ENCODE measurements at regions not wholly inside any gene's neighbourhood (a gene's known extent, or its start where the extent isn't known, plus 50 kb on each side); places are given as distances from the start of the nearest gene placed in this dataset.

- BruUV-seq (replicated peaks): no TSS peak
These were observed 750.2 kb upstream of the HS3ST1 start for GRCh38 chr4:12178614-12179610.

More at GRCh38 chr4:12178614-12179610, 750.2 kb upstream of the HS3ST1 start:
- Histone ChIP-seq H3K27me3 (ENCODE audit: insufficient read depth, low read length) (no peaks in the 10 kb centered on the region), H3K36me3 (ENCODE audit: control insufficient read depth in 1 of 2, insufficient read depth in 2 of 2, low read length in 2 of 2) (no peaks in the 10 kb centered on the region), H3K9me3 (ENCODE audit: control insufficient read depth in 1 of 2, insufficient read depth in 1 of 2, low read depth in 1 of 2, low read length in 2 of 2) (no peaks in the 10 kb centered on the region), H4K20me1 (ENCODE audit: insufficient read depth) (no peaks in the 10 kb centered on the region), H3K4me2 (ENCODE audit: low read length) (no peak overlapping the region), H3K9ac (ENCODE audit: low read length) (no peak overlapping the region), H3K4me3 (replicated peaks in 1 of 2; ENCODE audit: low read depth in 1 of 2, low read length in 2 of 2) (no peak overlapping the region), H3K9me2 (ENCODE audit: insufficient read depth) (no peaks in the 10 kb centered on the region), H2AFZ (ENCODE audit: low read depth, low read length, poor library complexity, severe bottlenecking) (no peak overlapping the region), H3K79me2 (ENCODE audit: insufficient read depth, low read length) (no peaks in the 10 kb centered on the region), H3K4me1 (ENCODE audit: control insufficient read depth in 1 of 2, insufficient read depth in 2 of 2, low read length in 2 of 2) (no peaks in the 10 kb centered on the region), H3K27ac (ENCODE audit: low read depth, low read length) (no peak overlapping the region)
- ChIA-PET RAD21 (ENCODE audit: low non-redundant PET in 1 of 2, low total read pairs in 2 of 2, uncharacterized antibody in 2 of 2, unreplicated experiment in 2 of 2) (no interaction called here), POLR2A (no interaction called here), CTCF (no interaction called here)
- TF ChIP-seq, protein P1, sequence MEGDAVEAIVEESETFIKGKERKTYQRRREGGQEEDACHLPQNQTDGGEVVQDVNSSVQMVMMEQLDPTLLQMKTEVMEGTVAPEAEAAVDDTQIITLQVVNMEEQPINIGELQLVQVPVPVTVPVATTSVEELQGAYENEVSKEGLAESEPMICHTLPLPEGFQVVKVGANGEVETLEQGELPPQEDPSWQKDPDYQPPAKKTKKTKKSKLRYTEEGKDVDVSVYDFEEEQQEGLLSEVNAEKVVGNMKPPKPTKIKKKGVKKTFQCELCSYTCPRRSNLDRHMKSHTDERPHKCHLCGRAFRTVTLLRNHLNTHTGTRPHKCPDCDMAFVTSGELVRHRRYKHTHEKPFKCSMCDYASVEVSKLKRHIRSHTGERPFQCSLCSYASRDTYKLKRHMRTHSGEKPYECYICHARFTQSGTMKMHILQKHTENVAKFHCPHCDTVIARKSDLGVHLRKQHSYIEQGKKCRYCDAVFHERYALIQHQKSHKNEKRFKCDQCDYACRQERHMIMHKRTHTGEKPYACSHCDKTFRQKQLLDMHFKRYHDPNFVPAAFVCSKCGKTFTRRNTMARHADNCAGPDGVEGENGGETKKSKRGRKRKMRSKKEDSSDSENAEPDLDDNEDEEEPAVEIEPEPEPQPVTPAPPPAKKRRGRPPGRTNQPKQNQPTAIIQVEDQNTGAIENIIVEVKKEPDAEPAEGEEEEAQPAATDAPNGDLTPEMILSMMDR (IDR thresholded peaks at IDR 0.05 in 2 of 3, conservative IDR thresholded peaks at IDR 0.05 in 1 of 3; ENCODE audit: borderline replicate concordance in 1 of 3, insufficient read depth in 1 of 3, low read depth in 2 of 3, low read length in 2 of 3): no peak
- no peak for TF ChIP-seq CBX3 (IDR thresholded peaks at IDR 0.05; ENCODE audit: low read depth)
- no peak for TF ChIP-seq CEBPB (IDR thresholded peaks at IDR 0.05; ENCODE audit: low read depth)
- no peak for TF ChIP-seq MAX (IDR thresholded peaks at IDR 0.05)
- no peak for TF ChIP-seq POLR2A (IDR thresholded peaks at IDR 0.05; ENCODE audit: borderline replicate concordance, extremely low read depth, insufficient read depth, insufficient read length)
- TF ChIP-seq, protein P2, sequence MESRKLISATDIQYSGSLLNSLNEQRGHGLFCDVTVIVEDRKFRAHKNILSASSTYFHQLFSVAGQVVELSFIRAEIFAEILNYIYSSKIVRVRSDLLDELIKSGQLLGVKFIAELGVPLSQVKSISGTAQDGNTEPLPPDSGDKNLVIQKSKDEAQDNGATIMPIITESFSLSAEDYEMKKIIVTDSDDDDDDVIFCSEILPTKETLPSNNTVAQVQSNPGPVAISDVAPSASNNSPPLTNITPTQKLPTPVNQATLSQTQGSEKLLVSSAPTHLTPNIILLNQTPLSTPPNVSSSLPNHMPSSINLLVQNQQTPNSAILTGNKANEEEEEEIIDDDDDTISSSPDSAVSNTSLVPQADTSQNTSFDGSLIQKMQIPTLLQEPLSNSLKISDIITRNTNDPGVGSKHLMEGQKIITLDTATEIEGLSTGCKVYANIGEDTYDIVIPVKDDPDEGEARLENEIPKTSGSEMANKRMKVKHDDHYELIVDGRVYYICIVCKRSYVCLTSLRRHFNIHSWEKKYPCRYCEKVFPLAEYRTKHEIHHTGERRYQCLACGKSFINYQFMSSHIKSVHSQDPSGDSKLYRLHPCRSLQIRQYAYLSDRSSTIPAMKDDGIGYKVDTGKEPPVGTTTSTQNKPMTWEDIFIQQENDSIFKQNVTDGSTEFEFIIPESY (IDR thresholded peaks at IDR 0.05; ENCODE audit: extremely low read depth, insufficient replicate concordance, low read length): no peak
- TF ChIP-seq SIN3A (IDR thresholded peaks at IDR 0.05; ENCODE audit: low read depth): no peak
- no peak for TF ChIP-seq SRF (IDR thresholded peaks at IDR 0.05; ENCODE audit: low read depth)
- no peak for TF ChIP-seq EZH2 (IDR thresholded peaks at IDR 0.05)
- no peak for TF ChIP-seq YY1 (IDR thresholded peaks at IDR 0.05; ENCODE audit: extremely low read depth, insufficient replicate concordance, low read depth, low read length)
- TF ChIP-seq POLR2AphosphoS5 (IDR thresholded peaks at IDR 0.05; ENCODE audit: low read depth, low read length): no peak
- intact Hi-C loops (cut with micrococcal nuclease): no loop called here
- no peak for ATAC-seq
- DNase-seq (ENCODE audit: low read depth, low spot score): no peak
